Skin of body (tissue), 1 donor: ENCODE measurements at regions not wholly inside any gene's neighbourhood (a gene's known extent, or its start where the extent isn't known, plus 50 kb on each side); places are given as distances from the start of the nearest gene placed in this dataset.

Source experiments
- DNase-seq: peaks from one replicate; lab custom pipeline; 2025; lab: John Stamatoyannopoulos, UW

GRCh38 chr11:115017529-115017928 is 339.2 kb downstream of the NXPE2 start:
- no peak for DNase-seq

- DNase-seq = no peak
Observed at GRCh38 chr11:115030166-115030565, 351.8 kb downstream of the NXPE2 start.

GRCh38 chr11:115036406-115037180 is 358.3 kb downstream of the NXPE2 start:
- no peak for DNase-seq

GRCh38 chr11:115042002-115042401 is 363.7 kb downstream of the NXPE2 start:
- DNase-seq = no peak

- DNase-seq = no peak
Observed at GRCh38 chr11:115047631-115048030, 369.3 kb downstream of the NXPE2 start.

GRCh38 chr11:115049796-115050195 is 371.5 kb downstream of the NXPE2 start:
- no peak for DNase-seq

- DNase-seq = no peak
Observed at GRCh38 chr11:115050756-115051155, 372.4 kb downstream of the NXPE2 start.

- DNase-seq = no peak
Observed at GRCh38 chr11:115051938-115052590, 373.7 kb downstream of the NXPE2 start.

GRCh38 chr11:115052601-115053000 is 374.3 kb downstream of the NXPE2 start:
- DNase-seq = no peak

GRCh38 chr11:115054570-115055538 is 376.5 kb downstream of the NXPE2 start:
- DNase-seq = no peak

- DNase-seq = no peak
Observed at GRCh38 chr11:115056514-115056913, 378.2 kb downstream of the NXPE2 start.

- no peak for DNase-seq
Observed at GRCh38 chr11:115060840-115061239, 382.5 kb downstream of the NXPE2 start.

GRCh38 chr11:115065314-115065713 is 387.0 kb downstream of the NXPE2 start:
- no peak for DNase-seq

GRCh38 chr11:115065830-115066664 is 387.7 kb downstream of the NXPE2 start:
- no peak for DNase-seq

GRCh38 chr11:115067471-115067870 is 389.1 kb downstream of the NXPE2 start:
- peak; percentile 34 for DNase-seq

GRCh38 chr11:115067900-115068530 is 389.7 kb downstream of the NXPE2 start:
- DNase-seq = peak; percentile 51

GRCh38 chr11:115069599-115069998 is 391.3 kb downstream of the NXPE2 start:
- no peak for DNase-seq

GRCh38 chr11:115075356-115075755 is 397.0 kb downstream of the NXPE2 start:
- DNase-seq = no peak

- no peak for DNase-seq
Observed at GRCh38 chr11:115077740-115078139, 399.4 kb downstream of the NXPE2 start.
